H1 (cell line): ENCODE measurements at regions not wholly inside any gene's neighbourhood (a gene's known extent, or its start where the extent isn't known, plus 50 kb on each side); places are given as distances from the start of the nearest gene placed in this dataset.

Experiments
- CTCF ChIA-PET: fragments of 300-600 bp; sonication (Branson Sonifier 250); formaldehyde crosslinking; loops from one replicate; lab custom pipeline; 2021; ENCODE audit not compliant: partially characterized antibody; lab: Charles Lee
- POLR2A ChIA-PET: fragments of 300-600 bp; sonication (Branson Sonifier 250); formaldehyde crosslinking; loops from one replicate; lab custom pipeline; 2021; ENCODE audit warnings: inconsistent platforms; ENCODE audit not compliant: partially characterized antibody; lab: Charles Lee
- DNase-seq, 2 experiments: peaks; one replicate each; pipeline versions ENCODE4 v3.0.0 to v3.0.0-alpha.2; 2010 to 2022; ENCODE audit warnings: low spot score in 2 of 2, low read depth in 1 of 2, mixed read lengths in 1 of 2
- FAIRE-seq: peaks from 2 replicates; lab custom pipeline; 2011; peaks lifted over from hg19 to GRCh38; lab: Jason Lieb, UNC
- H2AFZ ChIP-seq: 2 replicates; pipeline ENCODE4 v1.8.1; 2012; ENCODE audit warnings: low read length, inconsistent platforms
- H2AK5ac ChIP-seq: 2 replicates; pipeline ENCODE4 v1.6.1; 2013; ENCODE audit warnings: low read depth, low read length
- H2BK120ac ChIP-seq: replicated peaks from 2 replicates; pipeline ENCODE3; 2013; ENCODE audit warnings: low read depth, low read length, inconsistent platforms
- H2BK12ac ChIP-seq: 2 replicates; pipeline ENCODE4 v1.6.1; 2013; ENCODE audit warnings: low read depth, low read length
- H2BK15ac ChIP-seq: 2 replicates; pipeline ENCODE4 v1.6.1; 2013; ENCODE audit warnings: low read length
- H2BK20ac ChIP-seq: 2 replicates; pipeline ENCODE4 v1.6.1; 2013; ENCODE audit warnings: low read length
- H2BK5ac ChIP-seq: 2 replicates; pipeline ENCODE4 v1.6.1; 2013; ENCODE audit warnings: low read depth, low read length
- H3K14ac ChIP-seq: 2 replicates; pipeline ENCODE4 v1.6.1; 2013; ENCODE audit warnings: inconsistent platforms; ENCODE audit not compliant: insufficient read length
- H3K18ac ChIP-seq: 2 replicates; pipeline ENCODE4 v1.6.1; 2013; ENCODE audit warnings: low read length; ENCODE audit errors: extremely low read depth
- H3K23ac ChIP-seq: 2 replicates; pipeline ENCODE4 v1.6.1; 2013; ENCODE audit warnings: inconsistent platforms; ENCODE audit not compliant: insufficient read length
- H3K23me2 ChIP-seq: 2 replicates; pipeline ENCODE4 v1.6.1; 2013; ENCODE audit warnings: low read depth, low read length
- H3K27ac ChIP-seq: 2 replicates; pipeline ENCODE4 v1.6.1; 2011; ENCODE audit warnings: low read depth, low read length, inconsistent platforms
- H3K27me3 ChIP-seq, 4 experiments: replicated peaks in 1 of 4; 1 replicate in 1 of 4; 2 replicates in 3 of 4; pipeline versions ENCODE4 v1.6.1 to v1.8.1; 2011 to 2013; ENCODE audit warnings: low read length in 3 of 4, mild to moderate bottlenecking in 3 of 4, inconsistent platforms in 2 of 4, mixed read lengths in 2 of 4, moderate library complexity in 1 of 4; ENCODE audit not compliant: control insufficient read depth in 3 of 4, insufficient read depth in 3 of 4; ENCODE audit errors: extremely low read depth in 1 of 4
- H3K36me3 ChIP-seq, 4 experiments: 2 replicates each; pipeline versions ENCODE4 v1.6.1 to v1.8.1; 2011 to 2013; ENCODE audit warnings: mild to moderate bottlenecking in 4 of 4, low read length in 3 of 4, moderate library complexity in 2 of 4, control low read depth in 1 of 4, inconsistent platforms in 1 of 4; ENCODE audit not compliant: insufficient read depth in 4 of 4, control insufficient read depth in 2 of 4
- H3K4ac ChIP-seq: replicated peaks from 2 replicates; pipeline ENCODE3; 2013; ENCODE audit warnings: low read length, low read depth, mixed read lengths, inconsistent platforms; ENCODE audit not compliant: insufficient read length
- H3K4me1 ChIP-seq, 4 experiments: replicated peaks in 1 of 4; 1 replicate in 1 of 4; 2 replicates in 3 of 4; pipeline versions ENCODE4 v1.6.1 to v1.8.1; 2011 to 2013; ENCODE audit warnings: low read length in 3 of 4, inconsistent platforms in 2 of 4, mixed read lengths in 1 of 4; ENCODE audit not compliant: insufficient read depth in 4 of 4, control insufficient read depth in 3 of 4
- H3K4me2 ChIP-seq, 2 experiments: 2 replicates each; pipeline versions ENCODE4 v1.6.1 to v1.8.1; 2011 to 2013; ENCODE audit warnings: low read depth in 2 of 2, low read length in 2 of 2, control low read depth in 1 of 2, inconsistent platforms in 1 of 2, mild to moderate bottlenecking in 1 of 2; ENCODE audit not compliant: insufficient read depth in 1 of 2
- H3K4me3 ChIP-seq, 4 experiments: fragments of 200-600, 300-600 bp in 1 of 4; sonication (generic), shearing (Covaris generic), sonication (Bioruptor Twin) in 1 of 4; 2 replicates each; pipeline versions ENCODE4 v1.5.1 to v1.8.1; 2011 to 2016; ENCODE audit warnings: low read length in 4 of 4, low read depth in 3 of 4, control low read depth in 2 of 4, inconsistent platforms in 2 of 4, mild to moderate bottlenecking in 2 of 4, mixed read lengths in 1 of 4, moderate library complexity in 1 of 4; ENCODE audit not compliant: insufficient read depth in 2 of 4; ENCODE audit errors: extremely low read depth in 1 of 4
- H3K56ac ChIP-seq: replicated peaks from 2 replicates; pipeline ENCODE3; 2013; ENCODE audit warnings: low read depth, mild to moderate bottlenecking, mixed read lengths, low read length, inconsistent platforms; ENCODE audit not compliant: insufficient read length
- H3K79me1 ChIP-seq: 2 replicates; pipeline ENCODE4 v1.6.1; 2013; ENCODE audit warnings: low read depth, low read length, control low read depth
- H3K79me2 ChIP-seq, 2 experiments: 2 replicates each; pipeline versions ENCODE4 v1.6.1 to v1.8.1; 2012 to 2013; ENCODE audit warnings: low read length in 2 of 2, mild to moderate bottlenecking in 2 of 2, inconsistent platforms in 1 of 2; ENCODE audit not compliant: insufficient read depth in 2 of 2, control insufficient read depth in 1 of 2
- H3K9ac ChIP-seq, 4 experiments: replicated peaks in 1 of 4; 1 replicate in 1 of 4; 2 replicates in 3 of 4; pipeline versions ENCODE4 v1.6.1 to v1.8.1; 2011 to 2013; ENCODE audit warnings: low read depth in 3 of 4, low read length in 3 of 4, control low read depth in 2 of 4, mild to moderate bottlenecking in 2 of 4, moderate library complexity in 2 of 4, inconsistent platforms in 1 of 4; ENCODE audit errors: extremely low read depth in 1 of 4
- H3K9me3 ChIP-seq, 2 experiments: 2 replicates each; pipeline versions ENCODE4 v1.6.1 to v1.8.1; 2012 to 2013; ENCODE audit warnings: mild to moderate bottlenecking in 2 of 2, moderate library complexity in 2 of 2, control low read depth in 1 of 2, inconsistent platforms in 1 of 2, low read depth in 1 of 2, low read length in 1 of 2, mixed read lengths in 1 of 2; ENCODE audit not compliant: insufficient read depth in 2 of 2
- H4K20me1 ChIP-seq, 2 experiments: replicated peaks in 1 of 2; 2 replicates each; pipeline versions ENCODE3 to v1.8.1; 2011 to 2013; ENCODE audit warnings: inconsistent platforms in 2 of 2, low read length in 2 of 2, mild to moderate bottlenecking in 1 of 2; ENCODE audit not compliant: insufficient read depth in 2 of 2, control insufficient read depth in 1 of 2
- H4K5ac ChIP-seq: 2 replicates; pipeline ENCODE4 v1.6.1; 2013; ENCODE audit warnings: low read length, low read depth, mixed read lengths, inconsistent platforms; ENCODE audit not compliant: insufficient read length
- H4K8ac ChIP-seq: 2 replicates; pipeline ENCODE4 v1.8.0; 2013; ENCODE audit warnings: mild to moderate bottlenecking, moderate library complexity, low read length, inconsistent platforms; ENCODE audit not compliant: insufficient read depth; ENCODE audit errors: extremely low read depth
- H4K91ac ChIP-seq: replicated peaks from 2 replicates; pipeline ENCODE3; 2013; ENCODE audit warnings: low read length, mixed read lengths, inconsistent platforms; ENCODE audit not compliant: insufficient read length
- BCL11A ChIP-seq, 2 experiments: IDR thresholded peaks; one replicate each; pipeline ENCODE4 v1.6.1; 2011; ENCODE audit warnings: low read depth in 2 of 2, low read length in 2 of 2, mild to moderate bottlenecking in 2 of 2
- CTBP2 ChIP-seq: IDR thresholded peaks from 2 replicates; pipeline ENCODE4 v1.7.0; 2011; ENCODE audit warnings: borderline replicate concordance, mild to moderate bottlenecking, moderate library complexity, mixed read lengths, low read length; ENCODE audit not compliant: insufficient read depth, insufficient read length
- FOSL1 ChIP-seq: IDR thresholded peaks from 2 replicates; pipeline ENCODE4 v1.6.1; 2011; ENCODE audit warnings: mild to moderate bottlenecking, low read depth, low read length, moderate library complexity; ENCODE audit not compliant: insufficient read depth
- JUND ChIP-seq: IDR thresholded peaks from 2 replicates; pipeline ENCODE4 v1.6.1; 2011; ENCODE audit warnings: mild to moderate bottlenecking, improper control_type of control experiment, low read length
- KDM1A ChIP-seq: fragments of 200-600, 300-600 bp; sonication (generic); IDR thresholded peaks from 2 replicates; pipeline ENCODE4 v1.7.1; 2016; ENCODE audit warnings: mild to moderate bottlenecking, low read length, borderline replicate concordance
- KDM4A ChIP-seq: IDR thresholded peaks from one replicate; pipeline ENCODE4 v1.7.1; 2012; ENCODE audit warnings: low read depth, mild to moderate bottlenecking, moderate library complexity, low read length, inconsistent platforms; ENCODE audit not compliant: severe bottlenecking
- KDM5A ChIP-seq: fragments of 200-600 bp; IDR thresholded peaks from 2 replicates; pipeline ENCODE4 v1.7.1; 2012; ENCODE audit warnings: mild to moderate bottlenecking, low read length, inconsistent platforms, mixed read lengths
- MAFK ChIP-seq: IDR thresholded peaks from 2 replicates; pipeline ENCODE4 v1.6.1; 2012; ENCODE audit warnings: low read depth, mild to moderate bottlenecking, improper control_type of control experiment, low read length
- NRF1 ChIP-seq: IDR thresholded peaks from 2 replicates; pipeline ENCODE4 v1.6.1; 2011; ENCODE audit warnings: mild to moderate bottlenecking, low read depth, low read length, improper control_type of control experiment
- RBBP5 ChIP-seq: IDR thresholded peaks from 2 replicates; pipeline ENCODE4 v1.7.1; 2012; ENCODE audit warnings: low read depth, mild to moderate bottlenecking, inconsistent platforms, low read length, moderate library complexity, borderline replicate concordance
- RXRA ChIP-seq: IDR thresholded peaks from 2 replicates; pipeline ENCODE4 v1.6.1; 2011; ENCODE audit warnings: low read depth, mild to moderate bottlenecking, low read length, moderate library complexity; ENCODE audit not compliant: insufficient read depth
- SIRT6 ChIP-seq: IDR thresholded peaks from one replicate; pipeline ENCODE4 v1.7.1; 2012; ENCODE audit warnings: low read length, inconsistent platforms
- SP4 ChIP-seq: IDR thresholded peaks from 2 replicates; pipeline ENCODE4 v1.6.1; 2012; ENCODE audit warnings: low read length, inconsistent platforms
- TAF1 ChIP-seq: IDR thresholded peaks from 2 replicates; pipeline ENCODE4 v1.6.1; 2011; ENCODE audit warnings: mild to moderate bottlenecking, low read depth, low read length
- TF ChIP-seq, protein P1 (sequence below): IDR thresholded peaks from 2 replicates; pipeline ENCODE4 v1.6.1; 2011; ENCODE audit warnings: low read length, improper control_type of control experiment

DNA sequence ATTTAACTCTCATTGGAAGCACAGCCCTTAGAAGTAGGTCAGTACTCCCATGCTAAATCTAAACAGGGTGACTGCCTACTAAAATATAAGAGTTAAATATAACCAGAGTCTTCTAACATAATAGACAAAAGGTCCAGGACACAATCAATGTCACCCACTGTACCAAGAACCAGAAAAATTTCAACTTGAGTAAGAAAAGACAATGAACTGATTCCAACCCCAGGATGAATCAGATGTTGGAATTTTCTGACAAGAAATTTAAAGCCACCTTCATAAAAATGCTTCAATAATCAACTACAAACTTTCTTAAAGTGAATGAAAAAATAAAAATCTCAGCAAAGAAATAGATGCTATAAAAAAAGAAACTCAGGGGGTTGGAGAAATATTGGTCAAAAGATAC, 71.3 kb upstream of the NPAS2 start:
- Histone ChIP-seq H3K4me1 (no peaks in the 10 kb centered on the region), H2BK5ac (no peak overlapping the region), H3K18ac (no peak overlapping the region), H3K27ac (no peak overlapping the region), H2AK5ac (no peak overlapping the region), H3K36me3 (no peaks in the 10 kb centered on the region), H3K23ac (no peak overlapping the region), H4K8ac (no peak overlapping the region), H3K23me2 (no peaks in the 10 kb centered on the region), H2BK12ac (no peak overlapping the region), H3K79me1 (no peaks in the 10 kb centered on the region), H4K5ac (no peak overlapping the region), H2BK120ac (no peak overlapping the region), H3K14ac (no peak overlapping the region), H3K56ac (no peak overlapping the region), H3K4ac (no peak overlapping the region), H3K79me2 (no peaks in the 10 kb centered on the region), H2AFZ (no peak overlapping the region), H2BK20ac (no peak overlapping the region), H3K4me2 (no peak overlapping the region), H3K9me3 (no peaks in the 10 kb centered on the region), H2BK15ac (no peak overlapping the region), H4K91ac (no peak overlapping the region), H3K27me3 (no peaks in the 10 kb centered on the region), H3K4me3 (no peak overlapping the region), H4K20me1 (no peaks in the 10 kb centered on the region), H3K9ac (no peak overlapping the region)
- TF ChIP-seq RBBP5 (no peak), RXRA (no peak), KDM5A (no peak), SP4 (no peak), JUND (no peak), SIRT6 (no peak), TAF1 (no peak), BCL11A (IDR thresholded peaks at IDR 0.05; ENCODE audit: low read depth in 2 of 2, low read length in 2 of 2) (no peak), MAFK (no peak), NRF1 (no peak), KDM1A (no peak), KDM4A (no peak), CTBP2 (no peak), FOSL1 (no peak)
- TF ChIP-seq, protein P1, sequence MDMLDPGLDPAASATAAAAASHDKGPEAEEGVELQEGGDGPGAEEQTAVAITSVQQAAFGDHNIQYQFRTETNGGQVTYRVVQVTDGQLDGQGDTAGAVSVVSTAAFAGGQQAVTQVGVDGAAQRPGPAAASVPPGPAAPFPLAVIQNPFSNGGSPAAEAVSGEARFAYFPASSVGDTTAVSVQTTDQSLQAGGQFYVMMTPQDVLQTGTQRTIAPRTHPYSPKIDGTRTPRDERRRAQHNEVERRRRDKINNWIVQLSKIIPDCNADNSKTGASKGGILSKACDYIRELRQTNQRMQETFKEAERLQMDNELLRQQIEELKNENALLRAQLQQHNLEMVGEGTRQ = no peak
- DNase-seq (no peak), FAIRE-seq (no peak)
- CTCF ChIA-PET = no interaction called here
- POLR2A ChIA-PET = no interaction called here
